G401 (cell line): ENCODE measurements at regions not wholly inside any gene's neighbourhood (a gene's known extent, or its start where the extent isn't known, plus 50 kb on each side); places are given as distances from the start of the nearest gene placed in this dataset.
"Not testable (repeated sequence)": the region's sequence is repeated elsewhere in the genome, so short reads cannot be mapped to it uniquely, and the experiment has no call there.

Source experiments
- DNase-seq: peaks from one replicate; pipeline ENCODE4 v3.0.0-alpha.2; 2015; ENCODE audit warnings: low spot score
- in situ Hi-C: cut with HindIII; loops from 2 replicates; pipeline ENCODE4 v1.10.0; 2016; ENCODE audit warnings: low sequenced_read_pairs, mixed read lengths

- in situ Hi-C loops: no loop called here
- no peak for DNase-seq
These were observed 116.8 kb downstream of the ATP6V1G3 start for GRCh38 chr1:198423673-198424072.

DNA sequence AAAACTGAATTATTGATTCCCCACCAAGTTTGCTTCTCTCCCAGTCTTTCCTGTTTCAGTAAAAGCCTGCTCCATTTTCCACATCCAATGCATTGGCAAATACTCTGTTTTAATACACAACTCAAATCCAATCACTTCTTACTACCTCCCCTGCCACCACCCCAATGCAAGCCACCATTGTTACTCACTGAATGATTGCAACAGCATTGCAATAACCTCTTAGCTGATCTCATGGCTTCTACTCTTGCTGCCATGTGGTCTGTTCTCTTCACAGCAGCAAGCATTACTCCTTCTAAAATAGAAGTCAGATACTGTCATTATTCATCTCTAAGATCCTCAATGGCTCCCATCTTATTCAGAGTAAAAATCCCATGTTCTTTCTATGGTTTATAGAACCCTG, 123.4 kb downstream of the ATP6V1G3 start:
- in situ Hi-C loops: no loop called here
- no peak for DNase-seq

DNA sequence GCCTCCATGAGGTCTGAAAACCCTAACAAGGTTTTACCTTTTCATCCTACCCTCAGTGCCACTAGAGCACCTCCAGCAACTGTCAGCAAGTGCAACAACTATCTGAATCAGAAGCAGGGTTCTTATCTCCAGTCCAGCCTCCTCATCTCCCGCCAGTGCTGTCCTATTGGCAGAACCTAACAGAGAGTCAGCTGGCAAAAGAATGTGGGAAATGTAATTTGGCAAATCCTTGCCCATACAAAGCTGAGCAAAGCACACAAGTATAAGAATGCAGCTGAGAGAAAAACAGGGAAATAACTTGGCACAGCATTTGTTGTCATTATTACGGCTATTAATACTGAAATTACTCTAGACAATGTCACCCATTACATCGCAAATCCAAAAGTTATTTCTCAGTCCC, 124.2 kb downstream of the ATP6V1G3 start:
- no peak for DNase-seq
- in situ Hi-C loops: no loop called here

DNA sequence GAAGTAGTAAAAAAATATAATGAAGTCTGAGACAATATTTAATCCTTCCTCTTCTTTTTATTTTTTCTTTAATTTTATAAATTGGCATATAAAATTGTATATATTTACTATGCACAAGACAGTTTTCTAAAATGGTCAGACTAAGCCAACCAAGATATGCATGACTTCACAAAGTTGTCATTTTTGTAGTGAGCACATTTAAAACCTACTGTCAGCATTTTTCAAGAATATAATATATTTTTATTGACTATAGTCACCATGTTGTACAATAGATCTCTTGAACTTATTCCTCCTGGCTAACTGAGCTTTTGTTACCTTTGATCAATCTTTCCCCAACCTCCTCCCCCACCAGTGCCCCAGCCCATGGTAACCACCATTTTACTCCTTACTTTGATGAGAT, 129.2 kb downstream of the ATP6V1G3 start:
- in situ Hi-C loops: no loop called here
- DNase-seq: no peak

GRCh38 chr1:198408716-198409115, 131.8 kb downstream of the ATP6V1G3 start:
- no peak for DNase-seq
- in situ Hi-C loops: no loop called here

GRCh38 chr1:198404632-198405031, 135.8 kb downstream of the ATP6V1G3 start:
- DNase-seq, in situ Hi-C loops: not testable (repeated sequence)

DNA sequence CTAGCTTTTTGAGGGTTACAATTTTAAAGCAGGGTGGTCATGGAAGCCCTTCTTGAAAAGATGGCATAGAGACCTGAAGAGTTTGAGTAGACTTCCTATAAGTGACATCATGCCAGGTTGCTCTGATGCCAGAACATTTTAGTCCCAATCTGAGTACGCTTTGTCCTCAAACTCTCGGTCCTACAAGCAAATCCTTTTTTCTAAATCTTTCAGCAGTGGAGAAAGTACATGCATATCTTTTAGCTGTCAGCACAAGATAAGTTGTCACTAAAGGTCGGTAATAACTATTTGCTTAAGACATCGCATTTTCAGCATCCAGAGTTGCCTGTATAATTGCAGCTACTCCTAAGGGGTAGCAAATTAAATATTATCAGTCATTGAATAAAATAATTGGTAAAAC, 140.4 kb downstream of the ATP6V1G3 start:
- in situ Hi-C loops: no loop called here

GRCh38 chr1:198399452-198399851, 141.0 kb downstream of the ATP6V1G3 start:
- no peak for DNase-seq
- in situ Hi-C loops: no loop called here

More for the DNA sequence above, 140.4 kb downstream of the ATP6V1G3 start:
- no peak for DNase-seq

- in situ Hi-C loops: no loop called here
- no peak for DNase-seq
These were observed 143.2 kb downstream of the ATP6V1G3 start for GRCh38 chr1:198397208-198397808.

DNA sequence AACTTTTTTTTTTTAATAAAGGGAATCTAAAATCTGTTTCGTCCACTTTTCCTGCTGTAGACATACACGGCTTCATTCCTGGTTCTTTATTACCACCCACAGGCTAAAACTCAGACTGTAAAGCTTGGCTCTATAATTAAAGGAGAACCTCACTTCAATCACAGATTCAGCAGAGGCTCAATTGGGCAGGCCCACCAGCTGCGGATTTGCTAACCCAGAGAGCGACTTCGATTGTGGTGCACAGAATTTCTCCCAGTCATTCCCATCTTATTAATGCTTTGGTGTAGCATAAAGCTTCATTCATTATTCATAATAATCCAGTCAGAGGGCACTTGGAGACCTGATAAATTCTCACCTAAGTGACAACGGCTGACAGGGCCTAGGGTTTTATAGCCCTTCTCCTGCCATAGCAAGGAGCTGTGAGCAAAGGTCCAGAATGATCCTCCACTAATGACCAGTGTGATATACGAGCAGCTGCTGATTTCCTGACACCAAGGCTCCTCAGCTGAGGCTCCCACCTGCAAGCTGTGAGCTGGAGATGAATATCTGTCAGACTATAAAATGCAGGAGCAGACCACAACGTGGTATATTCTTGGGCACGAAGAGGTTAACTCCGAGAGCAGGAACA, 149.0 kb downstream of the ATP6V1G3 start:
- no peak for DNase-seq
- in situ Hi-C loops: no loop called here

DNA sequence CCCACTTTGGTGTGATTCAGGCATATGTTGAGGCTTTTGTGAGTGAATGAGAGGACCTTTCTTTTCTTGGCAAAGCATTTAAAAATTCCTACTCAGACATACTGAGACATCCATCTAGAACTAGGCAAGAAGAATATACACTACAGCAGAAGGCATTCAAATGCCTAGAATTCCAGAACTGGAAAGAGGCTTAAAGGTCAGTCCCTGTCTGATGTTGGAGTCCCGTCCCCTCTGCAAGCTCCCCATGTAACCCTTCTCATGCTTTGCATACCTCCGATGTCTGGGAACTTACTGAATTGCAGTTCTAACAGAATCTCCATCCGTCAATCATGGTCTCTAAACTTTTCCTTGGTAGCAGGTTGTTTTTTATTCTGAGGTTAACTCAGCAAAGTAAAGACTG, 152.9 kb downstream of the ATP6V1G3 start:
- in situ Hi-C loops: no loop called here
- DNase-seq: no peak

GRCh38 chr1:198380275-198380674, 160.2 kb downstream of the ATP6V1G3 start:
- DNase-seq: no peak
- in situ Hi-C loops: no loop called here

GRCh38 chr1:198377702-198378101, 162.8 kb downstream of the ATP6V1G3 start:
- in situ Hi-C loops: no loop called here
- no peak for DNase-seq

DNA sequence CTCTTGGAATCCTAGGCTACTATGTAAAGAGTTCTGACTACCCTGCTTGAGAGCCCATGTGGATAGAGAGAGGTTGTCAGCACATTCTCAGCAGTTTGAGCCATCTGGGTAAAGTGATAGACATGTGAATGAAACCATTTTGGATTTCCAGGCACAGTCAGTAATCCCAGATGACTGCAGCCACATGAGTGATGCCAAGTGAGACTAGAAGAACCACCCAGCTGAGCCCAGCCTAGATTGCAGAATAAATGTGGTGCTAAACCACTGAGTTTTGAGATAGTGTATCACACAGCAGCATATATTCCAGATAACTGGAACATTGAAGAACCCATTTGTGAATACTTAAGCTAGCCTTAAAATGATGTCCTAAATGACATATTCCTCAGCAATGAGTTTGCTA, 166.2 kb downstream of the ATP6V1G3 start:
- DNase-seq: no peak
- in situ Hi-C loops: no loop called here

DNA sequence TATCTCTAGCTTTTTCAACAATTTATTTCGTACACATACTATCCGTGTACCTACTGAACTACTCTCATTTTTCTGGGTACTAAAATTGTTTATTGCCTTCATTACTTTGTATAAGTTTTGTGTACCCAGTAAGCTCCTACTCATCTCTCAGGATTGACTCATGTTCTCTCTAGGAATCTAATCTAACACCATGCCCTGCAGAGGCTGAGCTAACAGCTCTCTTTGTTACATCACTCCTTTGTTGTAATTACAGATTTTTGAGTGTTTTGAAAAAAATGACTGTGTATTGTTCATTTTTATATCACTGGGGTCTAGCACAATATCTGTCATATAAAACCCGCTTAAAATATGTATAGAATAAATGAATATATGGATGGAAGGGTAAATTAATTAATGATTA, 167.1 kb downstream of the ATP6V1G3 start:
- no peak for DNase-seq
- in situ Hi-C loops: no loop called here
